ENCODE measurements at regions not wholly inside any gene's neighbourhood (a gene's known extent, or its start where the extent isn't known, plus 50 kb on each side); places are given as distances from the start of the nearest gene placed in this dataset.
"Not testable (repeated sequence)": the region's sequence is repeated elsewhere in the genome, so short reads cannot be mapped to it uniquely, and the experiment has no call there.

DNA sequence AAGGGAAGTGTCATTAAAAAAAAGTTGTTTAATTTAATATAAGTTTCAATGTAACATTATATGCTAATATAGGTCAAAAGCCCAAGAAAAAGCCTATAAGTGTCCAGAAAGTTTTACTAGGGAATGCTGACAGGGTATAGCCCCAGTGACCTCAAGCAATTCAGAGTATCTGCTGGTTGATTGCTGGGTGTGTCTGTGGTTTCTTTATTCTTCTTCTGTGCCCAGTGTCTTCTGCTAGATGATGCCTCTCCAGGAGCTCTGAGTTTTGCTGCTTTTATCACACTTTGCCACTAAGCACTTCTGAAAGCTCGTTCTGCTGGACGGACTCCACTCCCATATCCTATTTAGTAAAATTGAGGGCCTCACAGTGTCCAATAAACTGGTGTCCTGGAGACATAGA, 212.2 kb upstream of the NRG3 start:
- no peaks in the 10 kb centered on the region for H3K27me3 ChIP-seq (ENCODE audit: control insufficient read depth in 2 of 2, insufficient read depth in 1 of 2, low read length in 1 of 2)
- H3K9me3 ChIP-seq (ENCODE audit: control insufficient read depth in 2 of 2, insufficient read depth in 1 of 2, low read length in 1 of 2), result no peaks in the 10 kb centered on the region
- DNase-seq (ENCODE audit: low read depth in 6 of 9, low spot score in 9 of 9), result no peak
- 98% methylated on average over 2 of the region's 2 CpGs for WGBS
- H3K27ac ChIP-seq (ENCODE audit: low read depth in 1 of 2, low read length in 1 of 2), result no peak overlapping the region
- H3K36me3 ChIP-seq (ENCODE audit: control insufficient read depth in 2 of 2, insufficient read depth in 2 of 2, low read length in 1 of 2), result no peaks in the 10 kb centered on the region
- H3K4me1 ChIP-seq (ENCODE audit: control insufficient read depth in 2 of 2, insufficient read depth in 2 of 2, low read length in 2 of 2), result no peaks in the 10 kb centered on the region
- no peak overlapping the region for H3K4me3 ChIP-seq (ENCODE audit: low read length in 2 of 2)

DNA sequence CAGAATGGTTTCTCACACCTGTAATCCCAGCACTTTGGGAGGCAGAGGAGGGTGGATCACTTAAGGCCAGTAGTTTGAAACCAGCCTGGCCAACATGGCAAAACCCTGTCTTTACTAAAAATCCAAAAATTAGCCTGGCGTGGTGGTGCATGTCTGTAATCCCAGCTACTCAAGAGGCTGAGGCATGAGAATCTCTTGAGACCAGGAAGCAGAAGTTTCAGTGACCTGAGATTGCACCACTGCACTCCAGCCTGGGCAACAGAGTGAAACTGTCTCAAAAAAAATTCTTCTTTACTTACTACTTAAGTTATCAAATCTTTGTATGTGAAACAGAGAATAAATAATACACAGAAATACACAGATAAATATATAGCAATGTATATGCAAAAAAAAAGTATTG, 210.2 kb upstream of the NRG3 start:
- not testable (repeated sequence) for H3K4me1 ChIP-seq (ENCODE audit: control insufficient read depth in 2 of 2, insufficient read depth in 2 of 2, low read length in 2 of 2); H3K27me3 ChIP-seq (ENCODE audit: control insufficient read depth in 2 of 2, insufficient read depth in 1 of 2, low read length in 1 of 2)
- 80% methylated on average over 1 of the region's 1 CpG for WGBS

DNA sequence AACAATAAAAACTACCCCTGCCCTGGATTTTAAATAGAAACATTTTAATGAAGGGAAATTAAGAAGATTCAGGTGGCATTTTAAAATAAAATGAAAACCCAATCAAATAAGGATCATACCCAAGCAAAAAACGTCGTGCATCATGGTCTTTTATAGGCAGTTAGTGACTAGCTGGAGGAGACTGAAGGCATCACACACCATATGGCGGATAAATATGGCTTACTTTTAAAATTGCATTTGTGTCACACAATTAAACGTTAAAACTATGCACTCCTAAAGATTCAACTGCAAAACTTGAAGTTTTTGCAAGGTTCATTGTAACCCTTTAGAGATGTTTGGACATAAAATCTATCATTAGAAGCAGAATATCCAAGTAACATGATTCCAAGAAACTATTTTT, 200.1 kb upstream of the NRG3 start:
- peaks cover 0 to 5% of the 10 kb centered on the region in 2 donors for H3K9me3 ChIP-seq (ENCODE audit: control insufficient read depth in 2 of 2, insufficient read depth in 1 of 2, low read length in 1 of 2)
- no peak for DNase-seq (ENCODE audit: low read depth in 6 of 9, low spot score in 9 of 9)
- no peaks in the 10 kb centered on the region for H3K36me3 ChIP-seq (ENCODE audit: control insufficient read depth in 2 of 2, insufficient read depth in 2 of 2, low read length in 1 of 2)
- H3K27me3 ChIP-seq (ENCODE audit: control insufficient read depth in 2 of 2, insufficient read depth in 1 of 2, low read length in 1 of 2), result no peaks in the 10 kb centered on the region
- no peak overlapping the region for H3K4me3 ChIP-seq (ENCODE audit: low read length in 2 of 2)
- WGBS, result 89% methylated on average over 4 of the region's 4 CpGs
- H3K27ac ChIP-seq (ENCODE audit: low read depth in 1 of 2, low read length in 1 of 2), result no peak overlapping the region
- no peaks in the 10 kb centered on the region for H3K4me1 ChIP-seq (ENCODE audit: control insufficient read depth in 2 of 2, insufficient read depth in 2 of 2, low read length in 2 of 2)

More for the DNA sequence above, 210.2 kb upstream of the NRG3 start:
- not testable (repeated sequence) for H3K27ac ChIP-seq (ENCODE audit: low read depth in 1 of 2, low read length in 1 of 2); H3K36me3 ChIP-seq (ENCODE audit: control insufficient read depth in 2 of 2, insufficient read depth in 2 of 2, low read length in 1 of 2); H3K9me3 ChIP-seq (ENCODE audit: control insufficient read depth in 2 of 2, insufficient read depth in 1 of 2, low read length in 1 of 2); H3K4me3 ChIP-seq (ENCODE audit: low read length in 2 of 2); DNase-seq (ENCODE audit: low read depth in 6 of 9, low spot score in 9 of 9)

DNA sequence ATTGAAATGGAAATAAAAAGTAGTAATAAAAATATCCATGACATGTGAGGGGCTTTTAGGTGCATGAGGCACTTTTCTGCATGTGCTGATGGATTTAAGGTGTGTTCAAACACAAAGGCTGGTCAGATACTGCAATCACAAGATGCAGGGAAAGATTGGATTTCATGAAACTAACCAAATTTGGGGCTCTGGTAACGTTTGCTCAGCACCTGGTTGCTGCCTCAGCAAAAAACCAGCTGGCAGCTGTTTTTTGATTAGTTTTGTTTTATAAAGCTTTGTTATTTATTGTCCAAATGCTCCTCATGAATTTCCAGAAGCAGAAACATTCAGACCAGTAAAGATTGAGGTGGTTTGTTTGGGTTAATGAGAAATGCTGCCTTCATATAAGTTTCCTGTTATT, 195.7 kb upstream of the NRG3 start:
- no peaks in the 10 kb centered on the region for H3K36me3 ChIP-seq (ENCODE audit: control insufficient read depth in 2 of 2, insufficient read depth in 2 of 2, low read length in 1 of 2)
- no peak overlapping the region for H3K27ac ChIP-seq (ENCODE audit: low read depth in 1 of 2, low read length in 1 of 2)
- no peak for DNase-seq (ENCODE audit: low read depth in 6 of 9, low spot score in 9 of 9)
- no peak overlapping the region for H3K4me3 ChIP-seq (ENCODE audit: low read length in 2 of 2)
- H3K27me3 ChIP-seq (ENCODE audit: control insufficient read depth in 2 of 2, insufficient read depth in 1 of 2, low read length in 1 of 2), result no peaks in the 10 kb centered on the region
- 64% methylated on average over 1 of the region's 1 CpG for WGBS
- no peaks in the 10 kb centered on the region for H3K4me1 ChIP-seq (ENCODE audit: control insufficient read depth in 2 of 2, insufficient read depth in 2 of 2, low read length in 2 of 2)
- no peaks in the 10 kb centered on the region for H3K9me3 ChIP-seq (ENCODE audit: control insufficient read depth in 2 of 2, insufficient read depth in 1 of 2, low read length in 1 of 2)

DNA sequence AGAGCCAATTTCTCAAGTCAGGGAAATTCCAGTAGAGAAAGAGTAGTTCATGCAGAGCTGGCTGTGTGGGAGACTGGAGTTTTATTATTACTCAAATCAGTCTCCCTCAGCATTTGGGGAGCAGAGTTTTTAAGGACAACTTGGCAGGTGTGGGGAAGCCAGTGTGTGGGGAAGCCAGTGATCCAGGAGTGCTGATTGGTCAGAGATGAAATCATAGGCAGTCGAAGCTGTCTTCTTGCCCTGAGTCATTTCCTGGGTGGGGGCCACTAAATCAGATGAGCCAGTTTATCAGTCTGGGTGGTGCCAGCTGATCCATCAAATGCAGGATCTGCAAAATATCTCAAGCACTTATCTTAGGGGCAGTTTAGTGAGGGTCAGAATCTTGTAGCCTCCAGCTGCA, 194.6 kb upstream of the NRG3 start:
- Histone ChIP-seq H3K9me3 (ENCODE audit: control insufficient read depth in 2 of 2, insufficient read depth in 1 of 2, low read length in 1 of 2) (no peaks in the 10 kb centered on the region), H3K27me3 (ENCODE audit: control insufficient read depth in 2 of 2, insufficient read depth in 1 of 2, low read length in 1 of 2) (no peaks in the 10 kb centered on the region), H3K4me3 (ENCODE audit: low read length in 2 of 2) (no peak overlapping the region), H3K4me1 (ENCODE audit: control insufficient read depth in 2 of 2, insufficient read depth in 2 of 2, low read length in 2 of 2) (no peaks in the 10 kb centered on the region), H3K36me3 (ENCODE audit: control insufficient read depth in 2 of 2, insufficient read depth in 2 of 2, low read length in 1 of 2) (no peaks in the 10 kb centered on the region), H3K27ac (ENCODE audit: low read depth in 1 of 2, low read length in 1 of 2) (no peak overlapping the region)
- no peak for DNase-seq (ENCODE audit: low read depth in 6 of 9, low spot score in 9 of 9)
- WGBS, result 67% methylated on average over 1 of the region's 1 CpG

DNA sequence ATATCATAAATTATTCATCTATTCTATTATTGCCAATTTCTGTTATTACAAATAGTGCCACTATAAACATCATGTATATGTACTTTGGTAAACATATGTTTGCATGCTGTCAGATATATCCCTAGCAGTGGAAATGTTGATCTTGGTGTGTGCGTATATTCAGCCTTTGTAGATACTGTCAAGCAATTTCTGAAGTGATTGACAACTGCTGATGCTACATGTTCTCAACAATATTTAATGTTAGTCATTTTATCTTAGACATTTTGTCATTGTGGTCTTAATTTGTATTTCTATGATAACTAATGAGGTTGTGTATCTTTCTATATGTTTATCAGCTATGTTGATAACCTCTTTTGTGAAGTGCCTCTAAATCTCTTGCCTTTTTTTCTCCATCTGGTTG, 186.5 kb upstream of the NRG3 start:
- no peaks in the 10 kb centered on the region for H3K27me3 ChIP-seq (ENCODE audit: control insufficient read depth in 2 of 2, insufficient read depth in 1 of 2, low read length in 1 of 2)
- H3K4me3 ChIP-seq (ENCODE audit: low read length in 2 of 2), result no peak overlapping the region
- WGBS, result 94% methylated on average over 1 of the region's 1 CpG

DNA sequence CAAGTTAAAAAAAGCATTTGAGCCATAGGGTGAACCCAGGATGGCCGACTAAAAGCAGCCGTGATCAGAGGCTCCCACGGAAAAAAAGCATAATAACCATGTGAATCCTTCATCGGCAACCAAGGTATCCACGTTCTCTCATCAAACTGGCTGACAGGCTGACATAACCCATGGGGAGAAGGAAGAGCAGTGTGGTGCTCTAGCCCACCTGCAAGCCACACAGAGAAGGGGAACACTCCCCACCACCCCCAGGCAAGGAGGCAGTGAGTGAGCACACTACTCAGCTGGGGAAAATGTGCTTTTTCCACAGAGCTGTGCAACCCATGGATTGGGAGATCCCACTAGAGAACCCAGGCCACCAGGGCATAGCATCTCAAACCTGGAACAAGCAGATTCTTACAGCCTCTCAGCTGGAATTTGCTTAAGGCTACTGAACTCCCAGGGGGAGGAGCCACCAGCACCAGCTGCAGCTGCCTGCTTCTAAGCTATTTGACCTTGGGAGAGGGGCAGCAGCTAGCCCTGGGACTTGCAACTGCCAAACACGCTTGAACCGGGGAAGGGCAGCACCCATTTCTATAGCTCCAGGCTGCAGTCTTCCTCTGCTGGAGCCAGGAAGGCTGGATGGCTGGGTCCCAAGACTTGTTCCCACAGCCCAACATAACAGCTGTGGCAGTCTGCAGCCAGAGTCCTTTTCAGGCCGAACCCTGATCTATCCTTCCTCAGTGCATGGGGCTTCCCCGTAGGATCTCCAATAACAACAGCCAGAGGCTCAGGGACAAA, 178.2 kb upstream of the NRG3 start:
- Histone ChIP-seq H3K4me3 (ENCODE audit: low read length in 2 of 2) (no peak overlapping the region), H3K27ac (ENCODE audit: low read depth in 1 of 2, low read length in 1 of 2) (no peak overlapping the region), H3K36me3 (ENCODE audit: control insufficient read depth in 2 of 2, insufficient read depth in 2 of 2, low read length in 1 of 2) (no peaks in the 10 kb centered on the region), H3K9me3 (ENCODE audit: control insufficient read depth in 2 of 2, insufficient read depth in 1 of 2, low read length in 1 of 2) (peaks cover 0 to 12% of the 10 kb centered on the region in 2 donors), H3K4me1 (ENCODE audit: control insufficient read depth in 2 of 2, insufficient read depth in 2 of 2, low read length in 2 of 2) (no peaks in the 10 kb centered on the region), H3K27me3 (ENCODE audit: control insufficient read depth in 2 of 2, insufficient read depth in 1 of 2, low read length in 1 of 2) (no peaks in the 10 kb centered on the region)
- WGBS, result 94% methylated on average over 9 of the region's 9 CpGs
- DNase-seq (ENCODE audit: low read depth in 6 of 9, low spot score in 9 of 9), result no peak

More for the DNA sequence above, 186.5 kb upstream of the NRG3 start:
- DNase-seq (ENCODE audit: low read depth in 6 of 9, low spot score in 9 of 9), result no peak
- no peaks in the 10 kb centered on the region for H3K9me3 ChIP-seq (ENCODE audit: control insufficient read depth in 2 of 2, insufficient read depth in 1 of 2, low read length in 1 of 2)
- H3K4me1 ChIP-seq (ENCODE audit: control insufficient read depth in 2 of 2, insufficient read depth in 2 of 2, low read length in 2 of 2), result no peaks in the 10 kb centered on the region
- H3K36me3 ChIP-seq (ENCODE audit: control insufficient read depth in 2 of 2, insufficient read depth in 2 of 2, low read length in 1 of 2), result no peaks in the 10 kb centered on the region
- no peak overlapping the region for H3K27ac ChIP-seq (ENCODE audit: low read depth in 1 of 2, low read length in 1 of 2)

DNA sequence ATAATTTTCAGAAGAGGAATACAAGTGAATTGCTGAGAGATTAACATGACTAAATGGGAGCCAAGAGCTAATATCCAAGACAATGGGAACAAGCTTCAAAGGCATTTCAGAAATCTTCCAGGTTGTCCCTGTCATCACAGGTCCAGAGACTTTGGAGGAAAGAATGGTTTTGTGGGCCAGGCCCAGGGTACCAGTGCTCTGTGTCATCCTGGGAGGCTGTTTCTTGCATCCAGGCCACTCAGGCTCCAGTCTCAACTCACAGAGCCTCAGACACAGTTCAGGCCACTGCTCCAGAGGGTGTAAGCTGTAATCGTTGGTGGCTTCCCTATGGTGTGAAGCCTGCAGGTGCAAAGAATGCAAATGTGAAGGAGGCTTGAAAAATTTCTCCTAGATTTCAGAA, 170.4 kb upstream of the NRG3 start:
- Histone ChIP-seq H3K4me3 (ENCODE audit: low read length in 2 of 2) (no peak overlapping the region), H3K27ac (ENCODE audit: low read depth in 1 of 2, low read length in 1 of 2) (no peak overlapping the region), H3K36me3 (ENCODE audit: control insufficient read depth in 2 of 2, insufficient read depth in 2 of 2, low read length in 1 of 2) (no peaks in the 10 kb centered on the region), H3K9me3 (ENCODE audit: control insufficient read depth in 2 of 2, insufficient read depth in 1 of 2, low read length in 1 of 2) (no peaks in the 10 kb centered on the region), H3K27me3 (ENCODE audit: control insufficient read depth in 2 of 2, insufficient read depth in 1 of 2, low read length in 1 of 2) (no peaks in the 10 kb centered on the region), H3K4me1 (ENCODE audit: control insufficient read depth in 2 of 2, insufficient read depth in 2 of 2, low read length in 2 of 2) (no peaks in the 10 kb centered on the region)
- no peak for DNase-seq (ENCODE audit: low read depth in 6 of 9, low spot score in 9 of 9)
- WGBS, result 73% methylated on average over 1 of the region's 1 CpG

DNA sequence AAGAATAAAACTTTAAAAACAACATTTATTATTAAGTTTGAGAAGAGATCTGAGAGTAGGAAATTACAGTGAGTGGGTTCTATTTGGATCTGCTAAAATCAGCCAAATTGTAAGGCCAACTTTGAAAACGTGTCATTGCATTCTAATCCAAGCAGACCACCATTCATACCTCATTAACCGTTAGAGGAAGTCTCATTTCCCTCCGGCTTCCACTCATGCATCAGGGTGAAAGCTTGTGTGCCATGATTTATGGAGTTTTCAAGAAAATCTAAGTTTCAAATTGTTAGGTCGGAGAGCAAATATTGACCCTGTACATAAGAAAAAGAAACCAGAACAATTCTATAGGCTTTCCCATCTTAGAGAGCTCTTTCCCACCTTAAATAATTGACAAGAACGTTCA, 166.6 kb upstream of the NRG3 start:
- no peak overlapping the region for H3K27ac ChIP-seq (ENCODE audit: low read depth in 1 of 2, low read length in 1 of 2)
- H3K4me1 ChIP-seq (ENCODE audit: control insufficient read depth in 2 of 2, insufficient read depth in 2 of 2, low read length in 2 of 2), result no peaks in the 10 kb centered on the region
- WGBS, result 6% methylated on average over 5 of the region's 5 CpGs
- H3K36me3 ChIP-seq (ENCODE audit: control insufficient read depth in 2 of 2, insufficient read depth in 2 of 2, low read length in 1 of 2), result no peaks in the 10 kb centered on the region
- no peaks in the 10 kb centered on the region for H3K9me3 ChIP-seq (ENCODE audit: control insufficient read depth in 2 of 2, insufficient read depth in 1 of 2, low read length in 1 of 2)
- DNase-seq (ENCODE audit: low read depth in 6 of 9, low spot score in 9 of 9), result no peak
- no peak overlapping the region for H3K4me3 ChIP-seq (ENCODE audit: low read length in 2 of 2)
- no peaks in the 10 kb centered on the region for H3K27me3 ChIP-seq (ENCODE audit: control insufficient read depth in 2 of 2, insufficient read depth in 1 of 2, low read length in 1 of 2)
